ENCODE measurements at regions not wholly inside any gene's neighbourhood (a gene's known extent, or its start where the extent isn't known, plus 50 kb on each side); places are given as distances from the start of the nearest gene placed in this dataset.

- TF ChIP-seq CHD7 (IDR thresholded peaks at IDR 0.05; ENCODE audit: low read depth, low read length) (no peak), ATF2 (CRISPR knock-in tag; IDR thresholded peaks at IDR 0.05) (no peak), ZNF217 (CRISPR knock-in tag; IDR thresholded peaks at IDR 0.05) (no peak), HNRNPLL (IDR thresholded peaks at IDR 0.05; ENCODE audit: low read depth, low read length, poor library complexity, severe bottlenecking) (no peak), RERE (CRISPR knock-in tag; IDR thresholded peaks at IDR 0.05; ENCODE audit: borderline replicate concordance) (no peak), IFI16 (CRISPR knock-in tag; IDR thresholded peaks at IDR 0.05) (no peak), HDAC2 (IDR thresholded peaks at IDR 0.05) (no peak), ZNF785 (CRISPR knock-in tag; IDR thresholded peaks at IDR 0.05) (no peak), ZKSCAN3 (CRISPR knock-in tag; IDR thresholded peaks at IDR 0.05) (no peak), BACH1 (tag; IDR thresholded peaks at IDR 0.05) (no peak), ADNP (tag; IDR thresholded peaks at IDR 0.05) (no peak), NR3C1 (CRISPR knock-in tag; IDR thresholded peaks at IDR 0.05) (no peak)
Observed at GRCh38 chr15:61441891-61442290, 212.8 kb upstream of the RORA start (continued).

Data from K562 (cell line).